GM12891 (cell line): ENCODE measurements at regions not wholly inside any gene's neighbourhood (a gene's known extent, or its start where the extent isn't known, plus 50 kb on each side); places are given as distances from the start of the nearest gene placed in this dataset.

ENCODE experiments used
- POLR2A ChIP-seq: IDR thresholded peaks from 2 replicates; pipeline ENCODE4 v1.6.1; 2011; ENCODE audit warnings: low read depth, low read length, control low read depth
- POLR2AphosphoS5 ChIP-seq: IDR thresholded peaks from 2 replicates; pipeline ENCODE4 v1.6.1; 2011; ENCODE audit warnings: low read depth, low read length, control low read depth

GRCh38 chr3:56885453-56885852, 83.7 kb upstream of the ARHGEF3 start:
- TF ChIP-seq POLR2A: no peak
- no peak for TF ChIP-seq POLR2AphosphoS5
